Neuronal stem cell (in vitro differentiated cells): ENCODE measurements at regions not wholly inside any gene's neighbourhood (a gene's known extent, or its start where the extent isn't known, plus 50 kb on each side); places are given as distances from the start of the nearest gene placed in this dataset.

Experiments used
- DNase-seq: peaks from one replicate; pipeline ENCODE4 v3.0.0-alpha.2; 2013; ENCODE audit warnings: low spot score
- H2AFZ ChIP-seq: one replicate; pipeline ENCODE4 v1.6.1; 2013; ENCODE audit warnings: mild to moderate bottlenecking, low read length, inconsistent platforms
- H2AK5ac ChIP-seq: 2 replicates; pipeline ENCODE4 v1.6.1; 2013; ENCODE audit warnings: low read depth, mild to moderate bottlenecking, inconsistent platforms, low read length, moderate library complexity, mixed read lengths
- H2BK120ac ChIP-seq: 2 replicates; pipeline ENCODE4 v1.6.1; 2013; ENCODE audit warnings: low read depth, mild to moderate bottlenecking, inconsistent platforms, low read length, moderate library complexity, mixed read lengths
- H2BK12ac ChIP-seq: one replicate; pipeline ENCODE4 v1.6.1; 2013; ENCODE audit warnings: low read length, inconsistent platforms
- H2BK15ac ChIP-seq: 2 replicates; pipeline ENCODE4 v1.6.1; 2013; ENCODE audit warnings: mild to moderate bottlenecking, low read length, inconsistent platforms, mixed read lengths
- H2BK5ac ChIP-seq: one replicate; pipeline ENCODE4 v1.6.1; 2013; ENCODE audit warnings: inconsistent platforms, mild to moderate bottlenecking, low read length, moderate library complexity
- H3K14ac ChIP-seq: one replicate; pipeline ENCODE4 v1.6.1; 2013; ENCODE audit warnings: low read length, inconsistent platforms
- H3K18ac ChIP-seq: 2 replicates; pipeline ENCODE4 v1.6.1; 2013; ENCODE audit warnings: low read length, inconsistent platforms
- H3K23ac ChIP-seq: 2 replicates; pipeline ENCODE4 v1.6.1; 2013; ENCODE audit warnings: low read depth, mild to moderate bottlenecking, mixed read lengths, low read length, inconsistent platforms; ENCODE audit not compliant: poor library complexity
- H3K27ac ChIP-seq: replicated peaks from 3 replicates; pipeline ENCODE4 v1.5.1; 2013; ENCODE audit warnings: low read length, inconsistent platforms
- H3K27me3 ChIP-seq, 3 experiments: 2 replicates each; pipeline ENCODE4 v1.6.1; 2013; ENCODE audit warnings: low read length in 3 of 3, mild to moderate bottlenecking in 2 of 3, inconsistent platforms in 1 of 3, low read depth in 1 of 3, mixed read lengths in 1 of 3, moderate library complexity in 1 of 3; ENCODE audit not compliant: control insufficient read depth in 3 of 3, insufficient read depth in 3 of 3
- H3K36me3 ChIP-seq, 2 donors: replicated peaks in 1 of 2; 2 replicates each; pipeline ENCODE4 v1.6.1; 2013; ENCODE audit warnings: low read length in 2 of 2; ENCODE audit not compliant: control insufficient read depth in 2 of 2, insufficient read depth in 2 of 2
- H3K4ac ChIP-seq: 2 replicates; pipeline ENCODE4 v1.6.1; 2013; ENCODE audit warnings: inconsistent platforms, mild to moderate bottlenecking, low read length, moderate library complexity
- H3K4me1 ChIP-seq, 2 donors: 1 replicate in 1 of 2; 2 replicates in 1 of 2; pipeline ENCODE4 v1.6.1; 2013; ENCODE audit warnings: low read length in 2 of 2, low read depth in 1 of 2; ENCODE audit not compliant: control insufficient read depth in 2 of 2, insufficient read depth in 1 of 2
- H3K4me2 ChIP-seq: one replicate; pipeline ENCODE4 v1.6.1; 2013; ENCODE audit warnings: mild to moderate bottlenecking, low read length, inconsistent platforms; ENCODE audit not compliant: insufficient read depth, poor library complexity, severe bottlenecking
- H3K4me3 ChIP-seq, 2 donors: 2 replicates each; pipeline ENCODE4 v1.5.1; 2013; ENCODE audit warnings: low read length in 2 of 2, mild to moderate bottlenecking in 2 of 2, inconsistent platforms in 1 of 2, moderate library complexity in 1 of 2
- H3K79me1 ChIP-seq: one replicate; pipeline ENCODE4 v1.6.1; 2013; ENCODE audit warnings: low read depth, mild to moderate bottlenecking, inconsistent platforms, low read length, moderate library complexity
- H3K9ac ChIP-seq: one replicate; pipeline ENCODE4 v1.6.1; 2013; ENCODE audit warnings: mild to moderate bottlenecking, low read depth, low read length, inconsistent platforms; ENCODE audit not compliant: poor library complexity
- H3K9me3 ChIP-seq, 2 donors: replicated peaks in 1 of 2; 2 replicates each; pipeline versions ENCODE3 to v1.6.1; 2013; ENCODE audit warnings: low read length in 2 of 2, mild to moderate bottlenecking in 2 of 2, inconsistent platforms in 1 of 2, low read depth in 1 of 2, mixed read lengths in 1 of 2, moderate library complexity in 1 of 2; ENCODE audit not compliant: control insufficient read depth in 2 of 2, insufficient read depth in 1 of 2
- H4K8ac ChIP-seq: one replicate; pipeline ENCODE4 v1.6.1; 2013; ENCODE audit warnings: low read depth, mild to moderate bottlenecking, inconsistent platforms, low read length, moderate library complexity
- H4K91ac ChIP-seq: one replicate; pipeline ENCODE4 v1.6.1; 2013; ENCODE audit warnings: low read length, low read depth, mild to moderate bottlenecking, inconsistent platforms; ENCODE audit not compliant: poor library complexity
- WGBS, 2 donors: extraction: QIAGEN DNeasy Blood & Tissue Kit; methylation state at CpG; one replicate each; pipeline ENCODE4 v1.1.7; 2013; ENCODE audit warnings: missing lambda C conversion rate in 2 of 2, mixed read lengths in 1 of 2; ENCODE audit not compliant: insufficient read length in 2 of 2, insufficient replicate concordance in 1 of 2; ENCODE audit errors: extremely low coverage in 2 of 2; 5-methylcytosine and 5-hydroxymethylcytosine counted together

DNA sequence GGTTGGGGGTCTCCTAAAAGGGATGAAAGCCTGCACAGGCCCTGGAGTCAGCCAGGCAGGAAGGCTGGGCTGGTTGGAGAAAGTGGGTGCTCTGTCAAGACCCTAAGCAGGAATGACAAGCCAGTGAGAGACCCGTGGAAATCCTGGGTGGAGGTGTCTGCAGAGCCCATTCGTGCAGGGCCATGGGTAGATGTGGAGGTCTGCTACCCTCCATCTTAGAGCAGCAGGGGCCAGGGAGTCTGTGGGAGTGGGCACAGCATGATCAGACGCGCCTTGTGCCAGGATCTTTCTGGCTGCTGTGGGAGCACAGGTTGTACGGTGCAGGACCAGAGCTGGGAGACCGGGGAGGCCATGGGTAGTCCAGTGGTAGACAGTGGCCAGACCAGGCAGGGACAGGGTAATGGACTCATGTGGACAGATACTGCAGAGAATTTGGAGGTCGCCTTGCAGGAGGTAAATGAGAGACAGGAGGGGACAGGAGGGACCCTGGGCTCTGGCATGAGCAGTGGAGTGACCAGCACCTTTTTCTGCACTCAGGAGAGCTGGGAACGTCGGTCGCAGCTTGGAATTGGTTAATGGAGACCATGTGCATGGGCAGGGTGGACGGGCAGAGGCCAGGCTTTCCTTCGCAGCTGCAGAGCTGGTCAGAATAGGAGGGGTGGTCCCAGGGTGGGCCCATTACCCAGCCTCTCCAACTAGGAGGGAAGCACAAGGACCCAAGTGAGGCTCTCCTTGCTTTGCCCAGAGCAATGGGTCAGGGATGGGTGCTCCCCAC, 203.5 kb upstream of the PMEPA1 start:
- H3K4me2 ChIP-seq = no peak overlapping the region
- no peak overlapping the region for H3K18ac ChIP-seq
- no peak overlapping the region for H2BK15ac ChIP-seq
- no peak overlapping the region for H2AK5ac ChIP-seq
- H2BK12ac ChIP-seq = no peak overlapping the region
- H3K9me3 ChIP-seq = no peaks in the 10 kb centered on the region
- no peak overlapping the region for H2AFZ ChIP-seq
- H3K79me1 ChIP-seq = no peaks in the 10 kb centered on the region
- peaks cover 0 to 2% of the 10 kb centered on the region in 2 donors for H3K4me1 ChIP-seq
- H3K27me3 ChIP-seq = no peaks in the 10 kb centered on the region
- no peak overlapping the region for H2BK120ac ChIP-seq
- H4K8ac ChIP-seq = no peak overlapping the region
- H3K23ac ChIP-seq = no peak overlapping the region
- H2BK5ac ChIP-seq = no peak overlapping the region
- H3K9ac ChIP-seq = no peak overlapping the region
- H3K36me3 ChIP-seq = no peaks in the 10 kb centered on the region
- H3K4ac ChIP-seq = no peak overlapping the region
- no peak overlapping the region for H3K27ac ChIP-seq
- no CpG with 5 or more reads among the region's 12 CpGs for WGBS, 2 donors
- H3K4me3 ChIP-seq = no peak overlapping the region
- DNase-seq = no peak
- no peak overlapping the region for H4K91ac ChIP-seq
- H3K14ac ChIP-seq = no peak overlapping the region

DNA sequence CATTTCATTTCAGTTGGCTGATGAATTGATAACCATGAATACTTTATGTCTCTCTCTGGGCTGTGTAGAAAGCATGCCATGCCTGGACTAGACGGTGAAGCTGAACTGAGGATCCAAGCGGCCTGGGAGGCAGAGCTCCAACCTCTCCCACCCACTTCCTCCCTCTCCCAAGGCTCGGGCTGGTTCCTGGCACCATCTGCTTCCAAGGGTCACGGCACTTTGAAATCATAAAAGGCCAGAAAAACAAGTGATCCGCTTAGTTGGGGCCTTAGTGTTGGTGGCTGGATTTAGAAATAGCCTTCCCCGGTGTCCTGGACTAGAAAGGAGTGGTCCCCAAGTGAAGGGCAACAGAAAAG, 202.4 kb upstream of the PMEPA1 start:
- no peaks in the 10 kb centered on the region for H3K27me3 ChIP-seq
- no peaks in the 10 kb centered on the region for H3K9me3 ChIP-seq

DNA sequence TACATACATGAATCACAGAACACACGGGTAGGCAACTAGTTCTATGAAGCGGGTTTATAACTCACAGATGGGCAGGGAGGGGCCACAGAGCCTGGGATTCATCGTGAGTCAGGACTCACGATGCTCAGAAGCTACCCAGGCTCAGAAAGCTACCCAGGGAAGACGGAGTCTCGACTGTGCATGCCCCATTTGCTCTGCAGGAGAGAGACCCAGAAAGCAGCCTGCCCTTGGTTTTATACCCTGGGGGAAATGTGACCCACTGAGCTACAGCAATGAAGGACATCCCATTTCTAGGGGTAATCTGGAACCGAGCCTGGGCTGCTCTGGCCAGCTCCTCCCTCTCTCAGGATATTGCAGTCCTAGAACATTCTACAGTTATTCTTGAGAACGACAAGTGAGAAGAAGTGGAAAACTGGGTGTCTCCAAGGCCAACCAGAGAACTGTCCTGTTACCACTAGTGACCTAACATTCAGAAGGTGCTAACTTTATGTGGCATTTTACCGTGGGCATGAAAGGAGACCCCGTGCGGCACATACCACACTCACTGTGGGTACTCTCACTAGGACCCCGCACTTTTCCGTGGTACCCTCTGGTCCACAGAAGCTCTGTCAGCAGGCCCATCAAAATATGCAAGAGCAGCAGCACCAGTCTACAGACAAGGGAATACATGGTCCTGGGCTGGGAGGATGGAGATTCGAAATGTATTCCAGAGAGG, 201.9 kb upstream of the PMEPA1 start:
- Histone ChIP-seq H2BK15ac (no peak overlapping the region), H2BK5ac (no peak overlapping the region), H2AFZ (no peak overlapping the region), H2AK5ac (no peak overlapping the region), H3K27me3 (no peaks in the 10 kb centered on the region), H3K27ac (no peak overlapping the region), H3K36me3 (no peaks in the 10 kb centered on the region), H4K91ac (no peak overlapping the region), H3K79me1 (no peaks in the 10 kb centered on the region), H3K9ac (no peak overlapping the region), H3K4ac (no peak overlapping the region), H3K23ac (no peak overlapping the region), H2BK120ac (no peak overlapping the region), H2BK12ac (no peak overlapping the region), H3K14ac (no peak overlapping the region), H3K4me3 (no peak overlapping the region), H4K8ac (no peak overlapping the region), H3K4me2 (no peak overlapping the region), H3K18ac (no peak overlapping the region), H3K4me1 (peaks cover 0 to 3% of the 10 kb centered on the region in 2 donors), H3K9me3 (no peaks in the 10 kb centered on the region)
- DNase-seq = no peak
- no CpG with 5 or more reads among the region's 14 CpGs for WGBS, 2 donors

More for the DNA sequence above, 202.4 kb upstream of the PMEPA1 start:
- Histone ChIP-seq H3K27ac (no peak overlapping the region), H3K4ac (no peak overlapping the region), H4K8ac (no peak overlapping the region), H3K79me1 (no peaks in the 10 kb centered on the region), H3K4me2 (no peak overlapping the region), H3K4me3 (no peak overlapping the region), H2BK5ac (no peak overlapping the region), H3K18ac (no peak overlapping the region), H2AK5ac (no peak overlapping the region), H2BK120ac (no peak overlapping the region), H3K14ac (no peak overlapping the region), H3K9ac (no peak overlapping the region), H3K36me3 (no peaks in the 10 kb centered on the region), H3K4me1 (peaks cover 0 to 3% of the 10 kb centered on the region in 2 donors), H2BK12ac (no peak overlapping the region), H2AFZ (no peak overlapping the region), H3K23ac (no peak overlapping the region), H2BK15ac (no peak overlapping the region), H4K91ac (no peak overlapping the region)
- no CpG with 5 or more reads among the region's 6 CpGs for WGBS, 2 donors
- DNase-seq = no peak

DNA sequence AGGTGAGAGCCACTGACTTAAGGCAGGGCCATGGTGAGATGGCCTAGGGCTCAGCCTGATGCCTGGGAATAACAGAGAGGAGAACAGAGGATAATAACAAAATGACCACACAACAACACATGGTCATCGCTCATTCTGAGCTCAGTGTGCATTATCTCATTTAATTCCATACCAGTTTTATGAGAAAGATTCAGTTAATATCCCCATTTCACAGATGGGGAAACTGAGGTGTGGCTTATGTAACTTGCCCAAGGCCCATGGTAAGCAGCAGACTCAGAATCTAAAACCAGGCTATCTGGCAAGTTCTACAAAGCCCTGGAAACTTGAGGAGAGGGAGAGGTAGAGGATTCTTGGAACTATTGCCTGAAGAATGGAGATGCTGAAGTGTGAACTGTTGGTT, 200.9 kb upstream of the PMEPA1 start:
- WGBS, 2 donors = no CpG with 5 or more reads among the region's 1 CpG
- H3K18ac ChIP-seq = no peak overlapping the region
- no peak overlapping the region for H2AFZ ChIP-seq
- no peak overlapping the region for H3K14ac ChIP-seq
- H2BK12ac ChIP-seq = no peak overlapping the region
- no peaks in the 10 kb centered on the region for H3K79me1 ChIP-seq
- H2BK15ac ChIP-seq = no peak overlapping the region
- H3K27me3 ChIP-seq = no peaks in the 10 kb centered on the region
- no peak overlapping the region for H3K27ac ChIP-seq
- no peak for DNase-seq
- no peak overlapping the region for H4K8ac ChIP-seq
- no peak overlapping the region for H4K91ac ChIP-seq
- no peaks in the 10 kb centered on the region for H3K9me3 ChIP-seq
- H3K23ac ChIP-seq = no peak overlapping the region
- H3K4me1 ChIP-seq = peaks cover 0 to 3% of the 10 kb centered on the region in 2 donors
- no peak overlapping the region for H3K4me3 ChIP-seq
- H3K36me3 ChIP-seq = no peaks in the 10 kb centered on the region
- H2BK120ac ChIP-seq = no peak overlapping the region
- no peak overlapping the region for H2AK5ac ChIP-seq
- H2BK5ac ChIP-seq = no peak overlapping the region
- no peak overlapping the region for H3K4ac ChIP-seq
- H3K4me2 ChIP-seq = no peak overlapping the region
- H3K9ac ChIP-seq = no peak overlapping the region
